ENCODE measurements at regions not wholly inside any gene's neighbourhood (a gene's known extent, or its start where the extent isn't known, plus 50 kb on each side); places are given as distances from the start of the nearest gene placed in this dataset.

DNA sequence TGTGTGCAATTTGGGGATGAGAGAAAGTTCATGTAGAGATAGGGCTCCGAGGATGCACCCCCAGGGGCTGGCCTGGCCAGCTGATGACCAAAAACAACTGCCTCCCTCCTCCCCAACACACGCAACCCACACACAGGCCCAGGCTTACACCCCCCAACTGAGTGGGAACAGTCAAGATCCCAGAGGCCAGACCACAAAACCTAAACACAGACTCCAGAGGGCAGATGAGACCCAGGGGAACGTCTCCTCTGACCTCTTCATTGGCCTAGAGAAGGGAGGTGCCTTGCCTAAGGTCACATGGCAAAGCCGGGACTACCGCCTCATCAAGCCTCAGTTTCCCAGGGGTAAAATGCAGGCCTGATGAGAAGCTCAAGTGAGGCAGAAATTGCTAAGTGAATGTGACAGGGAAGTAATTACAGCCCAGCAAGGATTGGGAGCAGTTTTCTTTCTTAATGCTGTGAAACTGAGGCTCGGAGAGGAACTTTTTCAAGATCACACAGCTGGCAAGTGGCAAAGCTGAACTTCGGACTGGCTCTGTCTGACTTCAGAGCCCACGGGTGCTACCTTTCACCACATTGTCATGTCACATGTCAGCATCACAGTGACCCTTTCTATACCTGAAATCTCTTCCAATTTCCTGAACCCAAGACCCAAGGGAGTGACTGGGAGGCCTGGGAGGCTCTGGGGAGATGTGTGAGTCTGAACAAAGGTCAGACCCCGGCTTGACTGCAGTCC lies 69.9 kb upstream of the WNT11 start:
- DNase-seq, result no peak

DNA sequence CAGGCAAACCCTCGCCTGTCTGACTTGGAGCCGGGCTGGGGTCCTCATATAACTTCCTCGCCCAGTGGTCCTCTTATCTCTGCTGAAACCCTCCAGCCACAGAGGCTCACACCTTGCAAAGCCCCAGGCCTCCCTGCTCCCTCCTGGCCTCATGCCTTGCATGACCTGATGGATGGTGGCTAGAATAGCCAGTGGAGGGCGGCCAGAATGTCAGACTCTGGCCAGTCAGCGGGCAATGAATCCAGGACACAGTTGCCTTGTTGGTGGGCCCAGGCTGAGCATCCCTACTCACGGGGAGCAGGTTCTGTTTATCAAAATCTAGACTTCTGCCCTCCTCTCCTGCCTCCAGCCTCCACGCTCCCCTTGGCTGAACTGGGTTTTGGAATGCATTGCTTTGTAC lies 69.1 kb upstream of the WNT11 start:
- DNase-seq, result no peak

DNA sequence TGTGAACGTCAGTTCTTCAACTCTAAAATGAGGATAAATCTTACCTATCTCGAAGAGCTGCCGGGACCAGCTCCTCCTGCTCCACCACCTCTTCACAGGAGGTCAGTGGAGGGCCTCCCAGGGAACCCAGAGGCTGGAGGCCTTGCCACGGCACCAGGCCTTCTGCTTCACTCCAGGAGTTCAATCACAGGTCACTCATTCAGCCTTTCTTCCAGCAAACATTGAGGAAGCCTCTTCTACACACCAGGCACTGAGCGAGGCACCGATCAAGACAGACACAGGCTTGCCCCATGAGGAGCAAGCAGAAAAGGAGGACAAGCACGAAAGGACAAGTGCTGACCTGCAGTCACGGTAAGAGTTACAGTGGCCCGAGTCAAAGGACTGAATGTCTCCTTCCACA lies 64.8 kb upstream of the WNT11 start:
- no peak for DNase-seq

DNA sequence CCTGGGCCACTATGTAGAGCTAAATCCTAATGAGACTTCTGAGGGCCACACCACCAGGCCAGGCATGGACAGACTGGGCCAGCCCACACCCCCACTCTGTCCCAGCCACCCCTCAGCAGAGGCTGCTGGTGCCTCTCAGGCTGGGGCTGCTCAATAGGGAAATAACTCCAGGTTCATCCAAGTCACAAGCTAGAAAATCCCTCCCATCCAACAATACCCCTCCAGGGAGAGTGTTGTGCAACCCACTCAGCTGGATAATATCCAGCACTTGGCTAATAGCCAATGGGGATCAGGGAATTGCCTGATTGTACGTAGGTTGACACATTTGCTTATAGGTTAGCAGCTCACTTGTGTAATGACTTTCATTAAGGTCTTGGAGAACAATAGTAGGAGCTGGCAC lies 64.1 kb upstream of the WNT11 start:
- DNase-seq, result no peak

DNA sequence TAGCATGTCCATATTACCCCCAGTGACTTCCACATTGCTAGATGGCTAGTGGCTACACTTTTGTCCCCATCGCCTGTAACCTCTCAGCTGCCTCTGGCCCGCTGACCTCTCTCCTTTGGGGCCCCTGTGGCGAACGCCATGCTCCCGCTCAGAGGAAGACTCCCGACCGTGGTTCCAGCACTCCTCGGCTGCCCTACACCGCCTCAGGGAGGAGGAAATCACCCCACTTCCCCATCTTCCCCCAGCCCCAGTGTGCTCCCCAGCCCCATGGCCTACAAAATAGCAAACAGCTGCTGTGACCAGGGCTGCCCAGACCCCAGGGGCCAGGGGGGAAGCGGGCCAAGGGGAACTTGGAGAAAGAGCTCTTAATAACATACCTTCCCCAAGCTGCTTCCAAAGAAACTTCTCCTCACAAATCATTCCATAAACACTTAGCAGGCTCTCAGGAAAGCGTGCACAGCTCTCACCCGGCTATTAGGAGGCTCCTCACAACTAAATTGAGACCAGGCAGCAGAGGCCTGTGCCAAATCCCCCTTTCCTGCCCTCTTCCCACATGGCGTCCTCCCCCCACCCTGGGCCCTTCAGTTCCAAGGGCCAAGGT lies 63.5 kb upstream of the WNT11 start:
- no peak for DNase-seq

DNA sequence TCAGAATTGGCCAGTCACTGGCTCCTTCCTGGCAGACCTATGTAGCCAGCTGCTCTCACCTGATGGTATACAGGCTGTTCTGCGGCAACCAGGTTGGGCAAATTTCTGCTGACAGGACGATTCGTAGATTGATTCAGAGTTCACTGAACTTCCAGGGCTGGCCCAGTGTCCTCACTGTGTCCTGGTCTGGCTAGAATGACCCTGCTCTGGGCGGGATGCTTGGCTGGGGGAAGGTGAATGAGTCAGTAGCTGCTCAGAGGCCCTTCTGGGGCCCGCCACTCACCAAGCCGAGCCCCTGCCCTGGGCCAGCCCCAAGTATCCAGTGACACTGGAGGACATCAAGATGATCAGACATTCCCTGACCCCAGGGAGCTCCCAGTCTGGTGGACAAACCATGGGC lies 62.9 kb upstream of the WNT11 start:
- no peak for DNase-seq

DNA sequence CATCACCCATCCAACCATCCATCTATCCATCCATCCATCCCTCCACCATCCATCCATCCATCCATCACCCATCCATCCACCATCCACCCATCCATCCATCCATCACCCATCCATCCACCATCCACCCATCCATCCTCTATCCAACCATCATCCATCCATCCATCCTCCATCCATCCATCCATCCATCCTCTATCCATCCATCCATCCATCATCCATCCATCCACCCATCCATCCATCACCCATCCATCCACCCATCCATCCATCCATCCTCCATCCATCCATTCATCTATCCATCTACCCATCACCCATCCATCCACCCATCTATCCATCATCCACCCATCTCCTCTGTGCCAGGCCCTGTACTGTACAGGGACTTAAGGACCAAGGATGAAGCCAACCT lies 62.2 kb upstream of the WNT11 start:
- DNase-seq, result no peak

DNA sequence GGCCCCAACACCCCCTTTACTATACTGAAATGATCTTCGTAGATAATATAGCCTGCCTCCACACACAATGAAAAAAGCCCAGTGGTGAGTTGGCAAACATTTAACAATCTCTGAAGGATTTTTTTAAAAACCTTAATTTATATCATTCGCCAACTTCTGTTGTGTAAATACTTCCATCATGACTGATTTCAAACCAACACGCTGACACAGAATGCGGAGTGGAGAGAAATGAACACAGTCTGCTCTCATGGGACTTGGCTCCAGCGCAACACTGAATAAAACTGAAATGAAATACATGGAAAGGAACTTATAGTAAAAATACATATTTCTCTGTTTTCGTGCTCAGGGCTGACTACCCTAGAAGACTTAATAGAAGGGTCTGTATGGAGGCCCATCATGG lies 61.3 kb upstream of the WNT11 start:
- no peak for DNase-seq

DNA sequence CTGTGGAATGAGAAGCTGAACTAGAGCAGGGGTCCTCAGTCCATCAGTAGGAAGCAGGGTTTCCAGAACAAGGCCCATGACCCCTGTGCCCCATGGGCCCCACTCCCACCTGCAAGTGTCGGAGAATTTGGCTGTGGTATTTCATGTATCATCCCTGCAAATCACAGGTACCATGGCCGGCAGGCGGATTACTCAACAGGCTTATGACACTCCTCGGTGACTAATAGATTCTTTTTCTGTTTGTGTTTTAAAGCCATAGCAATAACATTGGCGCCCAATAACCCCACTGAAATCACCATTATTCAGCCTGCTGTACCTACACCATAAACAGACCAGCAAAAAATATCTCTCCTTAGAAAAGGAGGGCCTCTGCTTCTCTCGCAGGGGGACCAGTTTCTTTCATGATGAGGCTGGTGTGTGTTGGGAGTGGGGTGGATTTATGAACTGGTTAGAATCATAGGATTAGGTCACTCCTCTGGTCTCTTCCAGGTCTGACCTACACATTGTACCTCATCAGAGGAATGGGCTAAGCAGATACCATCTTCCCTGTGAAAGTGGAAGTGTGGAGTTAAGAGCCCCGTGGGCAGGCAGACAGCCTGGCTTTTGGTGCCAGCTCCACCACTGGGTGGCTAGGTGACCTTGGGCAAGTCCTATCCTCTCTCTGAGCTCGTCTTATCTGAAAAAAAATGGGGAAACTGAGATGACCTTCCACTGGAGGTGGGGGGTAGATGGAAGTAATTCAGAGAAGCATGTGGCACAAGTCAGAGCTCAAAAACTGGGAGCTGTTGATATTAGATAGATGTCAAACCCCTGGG lies 60.2 kb upstream of the WNT11 start:
- DNase-seq, result no peak

DNA sequence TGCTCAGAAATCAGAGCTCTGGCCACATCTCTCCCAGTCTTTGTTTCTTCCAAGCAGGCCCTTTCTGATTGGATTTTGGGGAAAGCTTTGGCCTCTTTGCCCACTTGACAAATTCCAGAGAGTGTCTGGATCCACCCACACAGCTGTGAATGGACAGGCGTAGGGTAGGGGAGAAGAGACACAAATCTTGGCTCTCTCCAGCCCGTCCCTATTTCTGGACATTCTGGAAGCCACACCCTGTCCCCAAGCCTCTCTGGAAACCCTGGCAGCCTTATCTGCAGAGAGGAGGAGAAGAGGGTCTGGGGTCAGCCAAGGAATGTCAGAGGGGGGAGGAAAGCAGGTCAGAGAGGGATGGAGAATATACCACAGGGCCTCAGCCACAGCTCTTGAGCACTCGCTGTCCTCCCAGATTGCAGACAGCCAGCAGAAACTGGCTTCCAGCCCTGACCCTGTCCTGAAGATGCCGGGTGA lies 59.5 kb upstream of the WNT11 start:
- no peak for DNase-seq

DNA sequence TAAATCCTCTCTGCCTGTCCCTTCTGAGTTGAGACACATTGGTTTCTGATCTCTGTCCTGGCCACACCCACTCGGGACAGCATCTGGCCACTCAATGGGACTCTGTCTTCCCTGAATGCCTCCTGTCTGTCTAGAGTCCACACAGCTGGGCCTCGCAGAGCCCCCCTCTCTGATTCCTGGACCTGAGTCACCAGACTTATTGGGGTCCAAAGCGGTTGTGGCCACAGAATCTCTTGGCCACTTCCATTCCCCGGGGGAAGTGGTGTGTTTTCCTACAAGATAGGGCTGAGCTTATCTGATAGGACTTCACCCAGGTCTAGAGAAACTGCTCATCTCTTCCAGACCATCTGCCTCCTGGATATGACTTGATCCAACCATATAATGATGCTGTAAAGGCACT lies 57.4 kb upstream of the WNT11 start:
- no peak for DNase-seq

DNA sequence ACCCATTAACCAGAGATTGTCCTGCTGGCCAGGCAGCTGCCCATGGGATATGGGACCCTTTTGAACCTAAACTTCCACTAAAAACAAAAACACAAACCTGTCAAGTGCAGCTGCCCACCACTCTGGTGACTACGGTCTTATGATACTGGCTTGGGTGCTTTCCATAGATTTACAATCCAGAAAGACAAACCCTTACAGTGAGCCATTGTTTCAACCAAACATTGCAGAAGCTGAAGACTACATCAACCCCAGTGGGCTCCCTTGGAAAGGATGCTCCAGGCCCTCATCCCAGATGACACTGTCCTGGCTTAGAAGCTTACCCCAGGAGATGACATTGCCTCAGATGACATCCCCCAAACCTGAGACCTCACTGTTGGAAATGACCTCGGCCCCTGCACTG lies 56.9 kb upstream of the WNT11 start:
- no peak for DNase-seq

DNA sequence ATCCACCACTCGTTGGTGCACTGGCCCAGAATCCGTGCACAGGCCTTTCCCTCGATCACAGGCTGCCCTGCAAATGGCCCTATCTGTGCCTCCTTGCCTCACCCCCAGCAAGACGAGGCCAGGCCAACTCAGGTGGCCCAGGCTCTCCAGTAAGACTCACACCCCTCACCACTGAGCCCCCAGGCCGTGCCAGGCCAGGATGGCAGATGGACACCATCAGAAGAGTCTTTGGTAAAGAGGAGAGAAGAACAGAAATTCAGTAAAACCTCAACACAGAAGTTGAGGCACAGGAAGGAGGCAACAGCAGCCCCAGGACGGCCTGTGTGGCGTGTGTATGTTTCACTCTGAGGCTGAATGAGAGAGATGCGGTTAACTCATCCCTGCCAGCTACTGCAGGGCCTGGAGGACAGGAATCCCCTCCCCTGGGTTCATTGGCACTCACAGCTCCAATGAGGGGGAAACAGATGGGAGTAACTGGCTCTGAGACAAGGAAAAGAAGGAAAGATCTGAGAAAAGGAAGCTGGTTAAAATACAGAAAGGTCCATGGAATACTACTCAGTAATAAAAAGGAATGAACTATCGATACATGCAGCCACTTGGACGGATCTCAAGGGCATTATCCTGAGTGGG lies 54.1 kb upstream of the WNT11 start:
- no peak for DNase-seq

DNA sequence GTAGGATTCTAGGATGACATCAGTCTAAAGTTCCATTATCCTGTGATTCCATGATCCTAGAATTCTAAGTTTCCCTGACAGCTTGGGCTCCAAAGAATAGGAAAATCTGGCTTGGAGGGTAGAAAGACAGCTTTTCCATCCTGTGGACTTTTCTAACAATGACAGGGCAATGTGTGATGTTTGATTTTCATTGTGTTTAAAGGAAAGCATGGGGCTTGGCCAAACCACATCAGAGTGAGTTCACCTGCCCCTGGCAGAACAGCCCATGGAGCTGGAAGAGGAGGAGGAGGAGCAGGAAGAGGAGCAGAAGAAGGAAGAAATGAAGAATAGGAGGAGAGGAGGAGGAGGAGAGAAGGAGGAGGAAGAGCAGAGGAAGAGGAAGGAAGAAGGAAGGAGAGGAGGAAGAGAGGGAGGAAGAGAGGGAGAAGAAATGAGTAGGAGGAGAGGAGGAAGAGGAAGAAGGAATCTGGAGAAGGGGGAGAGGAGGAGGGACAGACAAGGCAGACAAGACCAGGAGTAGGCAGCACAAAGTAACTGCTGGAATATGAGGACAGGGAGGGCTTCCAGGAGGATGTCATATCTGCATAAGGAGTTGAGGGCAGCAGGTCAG lies 53.1 kb upstream of the WNT11 start:
- no peak for DNase-seq

DNA sequence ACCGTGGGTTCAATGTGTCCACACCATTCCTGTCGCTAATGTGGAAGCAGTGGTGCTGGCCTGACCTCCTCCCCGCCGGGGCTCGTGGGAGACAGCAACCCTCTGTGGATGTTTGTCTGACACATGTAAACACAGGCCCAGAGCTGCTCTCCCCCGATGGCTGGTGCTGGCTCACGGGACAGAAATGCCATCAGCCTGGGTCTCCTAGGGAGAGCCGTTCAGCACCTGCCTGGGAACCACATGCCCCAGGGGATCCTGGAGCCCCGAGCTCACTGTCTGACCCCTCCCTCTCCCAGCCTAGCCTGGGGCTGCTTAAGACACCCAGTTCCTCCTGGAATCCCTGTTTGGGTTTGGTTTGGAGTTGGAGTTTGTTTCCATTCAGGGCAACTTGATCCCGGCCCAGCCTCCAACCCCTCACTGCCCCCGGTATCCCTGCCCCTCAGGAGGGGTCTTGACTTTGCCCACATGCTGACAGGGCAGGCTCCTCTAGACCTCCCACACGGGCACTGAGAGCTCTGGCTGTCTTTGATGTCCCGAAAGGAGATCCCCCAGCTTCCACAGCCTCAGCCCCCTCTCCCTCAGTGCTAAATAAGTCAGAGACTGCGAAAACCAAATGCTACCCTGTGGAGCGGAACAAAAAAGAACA lies 50.9 kb upstream of the WNT11 start:
- DNase-seq, result no peak

DNA sequence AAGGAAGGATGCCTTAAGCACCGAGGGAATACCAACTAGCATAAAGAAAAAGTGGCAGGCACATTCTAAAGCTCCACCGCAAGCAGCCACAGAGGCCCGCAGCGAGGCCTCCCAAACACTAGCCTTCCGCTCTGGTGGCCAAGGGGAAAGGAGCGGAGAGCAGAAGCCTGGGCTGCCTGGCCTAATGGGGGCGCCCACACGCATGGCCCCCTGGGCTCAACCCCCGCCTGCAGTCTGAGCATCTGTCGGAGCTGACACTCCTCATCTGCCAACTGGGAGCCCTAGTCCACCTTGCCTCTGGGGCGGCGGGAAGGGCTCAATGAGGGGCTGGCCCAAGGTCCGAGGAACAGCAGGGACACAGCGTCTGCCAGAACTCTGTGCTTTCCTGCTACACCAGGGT lies 50.1 kb upstream of the WNT11 start:
- DNase-seq, result no peak
